ENCODE measurements at regions not wholly inside any gene's neighbourhood (a gene's known extent, or its start where the extent isn't known, plus 50 kb on each side); places are given as distances from the start of the nearest gene placed in this dataset.

DNA sequence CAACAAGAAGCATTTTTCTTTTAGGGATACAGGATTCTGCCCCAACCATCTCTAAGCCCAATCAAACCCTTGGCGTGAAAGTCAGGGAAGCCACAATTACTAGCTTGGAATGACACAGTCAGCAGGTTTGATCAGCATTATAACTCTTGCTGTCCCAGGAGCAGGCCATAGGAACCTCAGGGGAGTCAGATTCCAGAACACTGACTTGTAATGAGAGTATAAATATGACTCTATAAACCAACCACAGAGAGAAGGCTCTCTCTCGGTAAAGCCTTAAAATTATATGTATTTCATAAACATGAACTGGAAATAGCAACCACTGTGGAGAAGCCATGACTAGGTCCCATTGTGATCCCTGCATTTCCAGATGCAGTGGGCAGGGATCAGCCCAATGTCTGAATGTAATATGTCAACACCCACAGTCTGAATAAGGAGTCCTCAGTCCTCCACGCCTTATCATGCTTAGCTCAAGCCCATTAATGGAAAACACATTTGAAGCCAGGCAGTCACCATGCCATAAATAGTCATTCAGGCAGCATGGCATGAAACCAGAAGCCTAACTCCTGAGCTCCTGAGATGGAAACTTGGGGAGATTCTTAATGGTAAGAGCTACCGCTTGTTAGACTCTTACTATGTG, 99.1 kb upstream of the MTNR1B start:
- peak; percentile 47 for DNase-seq (ENCODE audit: low spot score)

DNA sequence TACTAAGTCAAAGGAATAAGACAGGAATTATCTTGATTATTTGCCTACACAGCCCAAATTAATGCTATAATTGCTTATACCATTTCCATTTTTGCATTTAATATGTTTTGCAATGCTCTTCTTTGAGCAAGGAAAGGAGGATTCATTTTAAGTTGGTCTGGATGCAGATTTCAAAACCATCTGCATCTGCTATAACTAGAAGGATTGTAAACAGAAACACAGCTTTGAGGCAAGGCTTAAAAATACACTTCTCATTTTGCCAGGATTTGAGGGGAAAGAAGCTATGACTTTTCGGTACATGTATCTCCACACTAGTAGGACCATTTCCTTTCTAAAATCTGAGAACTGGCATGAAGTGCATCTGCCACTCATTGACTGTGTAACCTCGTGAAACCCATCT, 95.9 kb upstream of the MTNR1B start:
- no peak for DNase-seq (ENCODE audit: low spot score)

DNA sequence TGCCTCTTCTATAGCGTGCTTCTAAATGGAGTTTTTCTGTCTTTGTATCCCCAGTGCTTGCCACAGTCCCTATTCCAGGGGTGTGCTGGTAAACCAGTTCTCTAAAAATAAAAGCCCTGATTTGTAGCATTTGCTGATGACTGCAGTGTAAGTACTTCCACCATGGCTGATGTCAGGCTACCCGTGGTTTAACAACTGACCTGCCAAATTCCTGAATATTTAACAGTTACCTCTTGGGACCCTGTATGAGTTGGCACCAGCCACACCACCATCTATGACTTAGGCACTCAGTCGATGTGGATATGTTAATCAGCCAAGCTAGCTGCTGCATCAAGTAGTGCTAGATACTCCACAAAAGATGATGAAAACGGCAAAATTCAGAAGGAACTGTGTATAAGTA, 94.0 kb upstream of the MTNR1B start:
- no peak for DNase-seq (ENCODE audit: low spot score)

DNA sequence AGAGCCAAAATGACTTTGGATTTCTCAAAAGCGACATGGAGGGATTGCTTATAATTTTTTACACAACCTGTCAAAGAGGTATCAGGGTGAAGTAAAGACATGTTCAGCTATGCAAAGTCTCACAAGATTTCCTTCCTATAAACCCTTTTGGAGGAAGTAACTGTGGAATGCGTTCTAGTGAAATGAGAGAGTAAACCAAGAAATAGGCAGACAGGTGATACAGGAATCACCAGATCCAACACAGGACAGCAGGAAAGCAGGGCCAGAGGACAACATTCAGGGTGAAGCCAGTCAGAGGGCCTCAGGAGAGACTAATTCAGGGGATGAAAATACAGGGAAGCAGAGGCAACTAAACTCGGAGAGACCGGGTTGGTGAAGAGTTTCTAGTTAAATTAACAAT, 90.4 kb upstream of the MTNR1B start:
- DNase-seq (ENCODE audit: low spot score), result no peak

DNA sequence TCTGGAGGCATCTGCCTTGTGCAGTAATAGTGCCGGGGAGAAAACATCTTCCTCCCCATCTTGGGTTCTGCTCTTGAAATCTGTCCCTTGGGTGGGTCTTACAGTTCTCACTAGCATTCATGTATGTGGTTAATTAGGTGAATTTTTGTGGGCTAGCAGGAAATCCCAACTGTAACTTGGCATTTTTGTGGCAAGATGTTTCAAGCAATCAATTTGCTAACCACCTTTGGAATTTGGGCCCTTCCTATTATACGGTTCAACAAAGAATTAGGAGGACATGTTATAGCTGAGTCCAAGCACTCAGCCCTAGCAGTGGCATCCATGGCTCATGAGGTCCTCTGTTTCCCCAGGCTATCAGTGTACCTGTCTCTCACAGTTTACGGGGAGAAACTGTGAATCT, 89.1 kb upstream of the MTNR1B start:
- no peak for DNase-seq (ENCODE audit: low spot score)

DNA sequence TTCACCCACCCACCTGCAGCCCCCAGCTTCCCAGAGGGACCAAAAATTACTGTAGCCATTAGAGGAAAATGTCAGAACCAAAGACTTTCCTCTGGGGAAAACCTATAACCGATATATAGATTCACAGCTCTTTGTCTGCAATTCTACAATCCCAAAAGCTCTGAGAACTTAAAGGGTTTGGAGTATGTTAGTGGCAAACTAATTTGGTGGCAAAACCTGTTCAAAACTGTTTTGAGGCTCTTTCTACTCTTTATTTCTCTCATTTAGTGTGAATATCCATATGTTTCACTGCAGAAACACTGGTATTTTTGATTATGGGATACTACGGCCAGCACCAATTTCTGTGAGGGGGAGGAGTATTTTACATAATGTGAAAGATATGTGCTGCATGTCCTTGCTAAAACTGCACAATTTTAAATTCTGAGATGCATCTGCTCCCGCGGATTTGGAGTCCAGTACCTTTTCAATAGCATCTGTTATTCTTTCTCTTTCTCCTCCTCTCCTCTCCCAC, 87.5 kb upstream of the MTNR1B start:
- DNase-seq (ENCODE audit: low spot score), result no peak

DNA sequence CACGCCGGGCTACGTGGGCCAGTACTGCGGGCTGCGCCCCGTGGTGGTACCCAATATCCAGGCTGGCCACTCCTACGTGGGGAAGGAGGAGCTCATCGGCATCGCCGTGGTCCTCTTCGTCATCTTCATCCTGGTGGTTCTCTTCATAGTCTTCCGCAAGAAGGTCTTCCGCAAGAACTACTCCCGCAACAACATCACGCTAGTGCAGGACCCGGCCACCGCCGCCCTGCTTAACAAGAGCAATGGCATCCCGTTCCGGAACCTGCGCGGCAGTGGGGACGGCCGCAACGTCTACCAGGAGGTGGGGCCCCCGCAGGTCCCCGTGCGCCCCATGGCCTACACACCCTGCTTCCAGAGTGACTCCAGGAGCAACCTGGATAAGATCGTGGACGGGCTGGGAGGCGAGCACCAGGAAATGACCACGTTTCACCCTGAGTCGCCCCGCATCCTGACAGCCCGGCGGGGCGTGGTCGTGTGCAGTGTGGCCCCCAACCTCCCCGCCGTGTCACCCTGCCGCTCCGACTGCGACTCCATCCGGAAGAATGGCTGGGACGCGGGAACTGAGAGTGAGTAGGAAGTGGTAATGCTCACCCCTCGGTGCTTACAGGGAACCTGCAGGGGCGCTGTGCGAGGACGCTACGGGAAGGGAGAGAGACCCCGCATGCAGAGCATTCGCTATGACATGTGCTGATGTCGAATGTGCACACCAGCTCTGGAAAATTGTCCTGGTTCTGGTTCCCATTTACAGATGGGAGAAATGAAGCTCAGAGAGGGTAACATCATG, 86.4 kb upstream of the MTNR1B start:
- no peak for DNase-seq (ENCODE audit: low spot score)

DNA sequence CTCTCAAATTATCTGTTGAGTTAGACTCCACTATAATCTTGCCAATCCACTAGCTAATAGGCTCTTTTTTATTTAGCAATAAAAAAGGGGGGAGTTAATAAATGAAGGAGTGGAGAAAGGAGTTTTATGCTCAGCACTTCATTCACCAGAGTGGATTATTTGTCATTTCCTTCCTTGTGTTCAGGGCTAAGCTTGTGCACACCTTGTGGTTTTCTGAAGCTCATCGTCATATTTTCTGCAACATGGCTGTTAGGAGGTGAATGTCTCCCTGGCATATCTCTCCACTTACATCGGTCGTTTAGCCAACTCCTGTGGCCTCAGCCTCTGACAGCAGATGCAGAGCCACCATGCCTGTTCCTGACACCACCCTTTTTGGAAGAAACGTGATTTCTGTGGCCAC, 83.9 kb upstream of the MTNR1B start:
- no peak for DNase-seq (ENCODE audit: low spot score)

DNA sequence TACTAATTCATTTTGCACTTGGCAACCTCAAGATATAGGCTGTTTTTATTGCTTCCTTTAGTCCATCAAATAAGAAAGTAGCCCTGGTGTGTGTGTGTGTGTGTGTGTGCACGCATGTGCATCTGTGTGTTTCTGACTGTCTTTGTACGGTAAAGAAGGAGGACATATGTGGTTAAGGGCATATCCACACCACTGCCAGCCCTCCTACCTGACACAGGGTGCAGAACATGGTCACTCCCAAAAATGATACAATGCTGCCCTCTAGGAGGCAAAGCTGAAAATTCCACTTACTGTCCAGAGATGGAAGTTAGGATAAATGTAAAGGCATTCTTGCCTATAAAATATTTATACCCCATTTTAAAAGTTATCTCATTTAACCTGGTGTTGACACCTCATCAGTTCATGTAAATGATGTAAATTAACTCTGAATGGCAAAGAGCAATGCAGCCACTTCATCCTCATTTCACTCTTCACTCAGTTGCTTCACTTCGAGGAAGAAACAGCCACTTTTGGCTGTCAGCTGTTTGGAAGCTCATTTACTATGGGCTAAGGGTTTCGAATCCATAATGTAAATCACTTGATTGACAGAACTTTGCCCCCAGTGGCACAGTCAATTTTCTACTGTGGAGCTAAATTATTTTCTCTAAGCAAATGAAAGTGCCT, 83.1 kb upstream of the MTNR1B start:
- DNase-seq (ENCODE audit: low spot score), result peak; percentile 69

DNA sequence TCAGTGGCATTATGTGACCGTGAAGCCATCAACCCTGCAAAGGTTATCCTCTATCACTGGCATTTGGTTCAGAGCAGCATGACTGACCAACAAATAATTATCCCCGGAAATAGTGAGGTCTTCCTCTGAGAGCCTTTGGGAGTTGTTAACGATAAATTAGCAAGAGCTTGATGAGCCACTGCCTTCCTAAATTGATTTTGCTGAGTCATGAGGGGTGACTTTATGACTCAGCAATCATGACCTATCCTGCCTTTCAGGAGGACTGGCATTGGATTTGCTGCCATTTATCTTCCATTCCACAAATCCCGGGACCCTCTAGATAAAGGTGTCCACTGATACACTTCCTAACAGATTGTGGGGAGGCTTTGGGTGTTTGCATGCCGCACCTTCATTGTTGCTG, 80.8 kb upstream of the MTNR1B start:
- DNase-seq (ENCODE audit: low spot score), result no peak

DNA sequence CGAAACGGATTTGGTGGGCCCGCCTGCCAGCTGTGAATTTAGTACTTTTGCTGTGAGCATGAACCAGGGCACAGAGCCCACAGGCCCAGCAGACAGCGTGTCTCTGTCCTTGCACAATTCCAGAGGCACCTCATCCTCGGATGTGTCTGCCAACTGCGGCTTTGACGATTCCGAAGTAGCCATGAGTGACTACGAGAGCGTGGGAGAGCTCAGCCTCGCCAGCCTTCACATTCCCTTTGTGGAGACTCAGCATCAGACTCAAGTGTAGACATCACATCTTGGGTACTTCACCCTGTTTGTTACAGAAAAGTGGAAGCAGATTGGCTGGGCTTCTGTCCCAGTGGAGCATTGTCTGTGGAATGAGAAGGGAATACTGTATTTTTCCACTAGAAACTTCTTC, 78.6 kb upstream of the MTNR1B start:
- no peak for DNase-seq (ENCODE audit: low spot score)

DNA sequence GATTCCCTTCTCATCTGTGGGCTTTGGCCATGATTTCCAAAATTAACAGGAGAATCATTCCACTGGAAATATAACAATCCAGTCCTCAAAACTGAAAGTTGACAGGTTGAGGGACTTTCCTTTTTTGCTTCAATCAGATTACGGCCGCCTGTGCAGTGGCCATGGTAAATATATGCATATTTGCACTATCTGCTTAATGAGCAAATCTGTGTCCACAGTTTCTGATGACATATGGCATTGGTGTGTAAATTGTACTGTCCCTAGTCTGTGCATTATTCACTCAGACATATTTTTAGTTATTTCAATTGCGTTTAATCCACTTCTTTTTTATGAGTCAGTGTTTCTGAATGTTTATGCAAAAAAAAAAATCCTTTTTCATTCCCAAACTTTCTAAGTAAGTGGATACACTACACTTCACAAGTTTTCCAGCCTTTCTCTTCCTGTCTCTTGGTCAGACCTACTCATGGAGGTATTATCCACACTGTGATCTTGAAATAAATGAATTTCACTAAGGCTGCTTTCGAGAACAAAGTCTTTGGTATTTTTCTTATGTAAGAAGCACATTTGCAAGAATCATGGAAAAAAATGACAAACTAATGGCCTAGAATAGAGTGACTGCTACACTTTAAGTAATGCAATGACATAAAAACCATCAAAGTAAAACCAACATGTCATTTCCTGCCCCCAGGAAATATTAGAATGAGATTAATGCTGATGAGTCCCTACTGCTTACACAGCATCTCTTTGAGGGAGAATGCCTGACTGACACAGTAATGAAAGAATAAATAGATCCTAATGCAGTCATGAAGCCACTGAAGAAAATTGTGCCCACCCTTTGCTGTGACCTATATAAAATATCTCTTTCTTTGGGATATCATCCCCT, 76.4 kb upstream of the MTNR1B start:
- DNase-seq (ENCODE audit: low spot score), result no peak

DNA sequence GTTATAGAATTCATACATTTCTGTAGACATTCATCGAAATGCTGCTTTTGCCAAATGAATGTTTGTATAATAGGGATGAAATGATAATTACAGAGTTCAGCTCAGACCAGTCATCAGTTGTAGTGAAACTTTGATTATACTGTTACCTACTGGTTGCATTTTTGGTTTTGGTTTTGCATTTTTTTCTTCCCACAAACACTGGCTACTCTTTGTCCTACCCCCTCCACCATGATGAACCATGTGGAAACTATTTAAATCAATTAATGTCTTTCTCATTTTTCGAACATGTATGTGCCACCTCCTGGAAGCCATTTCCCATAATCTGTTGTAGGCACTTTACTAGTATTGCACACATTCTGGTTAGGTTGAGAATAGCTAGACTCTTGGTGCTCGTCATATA, 75.3 kb upstream of the MTNR1B start:
- no peak for DNase-seq (ENCODE audit: low spot score)

DNA sequence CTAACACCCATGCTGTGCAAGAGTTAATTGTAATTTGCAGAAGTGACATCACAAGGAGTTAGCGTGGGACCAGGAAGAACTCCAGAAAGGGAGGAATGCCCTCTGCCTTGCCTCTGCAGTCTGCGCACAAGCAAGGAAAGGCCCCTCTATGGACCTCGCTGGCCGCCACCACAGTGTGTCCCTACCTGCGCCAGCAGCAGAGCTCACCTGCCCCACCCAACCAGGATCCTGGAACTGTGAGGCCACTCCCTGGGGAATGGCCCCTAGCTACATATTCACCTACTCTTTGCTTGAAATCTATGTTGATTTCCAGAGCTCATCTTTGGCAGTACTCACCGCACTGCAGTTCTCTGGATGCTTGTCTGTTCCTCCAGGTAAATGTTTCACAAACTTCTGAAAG, 72.0 kb upstream of the MTNR1B start:
- DNase-seq (ENCODE audit: low spot score), result no peak

DNA sequence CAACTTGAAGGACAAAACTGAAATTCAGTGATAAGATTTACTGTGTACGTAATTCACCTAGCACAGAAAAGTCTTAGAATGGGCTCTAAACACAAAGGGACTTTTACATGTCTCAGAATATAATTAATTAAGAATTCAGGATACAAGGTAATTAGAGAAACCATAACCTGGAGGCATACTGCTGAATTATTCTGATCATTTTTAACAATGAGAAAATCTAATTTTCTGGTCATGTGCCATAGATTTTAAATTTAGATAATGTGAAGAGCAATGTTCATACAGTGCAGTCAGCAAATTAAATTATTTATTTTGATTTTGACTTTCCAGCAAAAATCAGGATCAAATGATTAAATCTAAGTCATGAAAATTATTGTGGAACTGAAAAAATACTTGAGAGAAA, 67.0 kb upstream of the MTNR1B start:
- no peak for DNase-seq (ENCODE audit: low spot score)

DNA sequence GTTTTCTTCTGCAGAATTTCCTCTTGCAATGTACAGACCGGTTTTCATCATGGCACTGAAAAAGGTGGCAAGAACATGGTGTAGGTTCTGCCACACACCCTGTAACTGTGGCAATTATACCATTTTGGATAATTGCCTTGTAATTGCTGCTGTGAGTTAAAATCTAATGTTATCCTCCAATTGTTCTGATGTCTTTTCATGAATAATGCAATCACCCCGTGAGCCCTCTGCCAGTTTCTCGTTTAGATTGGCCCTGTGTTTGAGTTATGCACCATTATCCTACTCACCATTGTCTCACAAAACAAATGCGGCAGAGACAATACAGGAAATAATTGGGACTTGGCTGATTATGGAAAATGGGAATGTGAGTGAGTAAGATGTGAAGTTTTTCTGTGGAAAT, 61.8 kb upstream of the MTNR1B start:
- no peak for DNase-seq (ENCODE audit: low spot score)

DNA sequence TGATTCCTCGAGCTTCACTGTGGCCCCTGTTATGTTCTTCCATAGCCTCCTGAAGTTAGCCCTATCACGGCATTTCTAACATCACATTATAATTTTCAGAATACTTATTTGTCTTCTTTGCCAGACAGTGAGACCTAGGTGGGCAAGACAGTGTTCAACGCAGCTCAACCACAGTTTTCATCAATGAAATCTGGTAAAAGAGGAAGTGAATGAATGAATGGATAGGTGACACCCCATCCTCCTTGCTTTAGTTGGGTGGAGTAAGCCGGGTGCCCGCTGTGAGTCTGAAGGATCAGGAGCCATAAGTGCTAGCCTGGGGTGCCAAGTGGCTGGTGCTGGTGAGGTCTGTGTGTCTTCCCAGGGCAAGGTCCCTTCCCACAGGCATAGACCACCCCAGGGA, 60.2 kb upstream of the MTNR1B start:
- no peak for DNase-seq (ENCODE audit: low spot score)

DNA sequence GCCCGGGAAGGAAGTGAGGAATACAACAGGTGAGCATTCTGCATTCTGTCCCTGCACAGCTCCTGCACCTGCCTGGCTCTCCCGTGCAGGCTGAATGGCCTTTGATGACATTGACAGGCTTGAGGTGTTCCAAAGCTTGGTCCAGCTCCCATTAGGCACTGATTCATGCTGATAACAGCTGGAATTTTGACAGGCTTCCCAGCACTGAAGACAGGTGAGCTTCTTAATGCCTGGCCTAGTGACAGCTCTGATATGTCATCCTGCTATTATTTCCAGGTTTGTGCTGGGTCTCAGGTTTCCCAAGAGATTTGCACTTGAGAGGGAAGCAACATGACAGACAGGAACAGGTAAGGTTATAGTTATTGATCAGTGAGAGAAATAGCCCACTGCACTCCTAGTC, 58.0 kb upstream of the MTNR1B start:
- no peak for DNase-seq (ENCODE audit: low spot score)

DNA sequence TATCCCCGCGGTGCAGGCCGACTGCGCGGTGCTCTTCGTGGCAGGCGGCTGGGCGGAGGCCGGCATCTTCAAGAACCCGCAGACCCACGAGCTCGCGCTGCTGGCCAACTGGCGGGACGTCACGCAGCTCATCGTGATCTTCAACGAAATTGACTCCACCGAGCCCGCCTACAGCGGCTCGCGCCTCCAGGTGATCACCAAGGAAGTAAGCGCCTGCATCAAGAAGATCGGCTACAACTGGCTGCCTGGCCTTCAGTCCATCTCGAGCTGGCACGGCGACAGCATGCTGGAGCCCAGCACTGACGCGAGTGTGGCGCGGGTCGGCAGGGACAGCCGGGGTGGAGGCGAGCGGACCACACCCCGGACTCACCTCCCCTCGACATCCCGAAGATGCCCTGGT, 53.9 kb upstream of the MTNR1B start:
- no peak for DNase-seq (ENCODE audit: low spot score)

DNA sequence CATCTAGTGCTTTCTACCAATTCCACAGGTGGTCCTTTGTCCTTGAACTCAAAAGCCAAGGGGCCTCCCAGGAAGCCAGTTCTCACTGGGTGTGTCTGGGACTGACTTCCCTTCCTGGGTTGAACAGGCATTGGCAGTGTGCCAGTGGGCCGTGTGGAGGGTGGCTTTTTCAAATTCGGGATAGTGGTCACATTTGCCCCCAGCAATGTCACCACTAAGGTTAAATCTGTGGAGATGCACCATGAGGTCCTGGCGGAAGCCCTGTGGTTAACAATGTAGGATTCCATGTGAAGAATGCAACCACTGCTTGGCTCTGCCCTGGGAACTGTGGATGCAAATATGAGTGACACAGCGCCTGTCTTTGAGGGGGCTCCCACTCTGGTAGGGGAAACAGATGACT, 53.2 kb upstream of the MTNR1B start:
- DNase-seq (ENCODE audit: low spot score), result no peak

DNA sequence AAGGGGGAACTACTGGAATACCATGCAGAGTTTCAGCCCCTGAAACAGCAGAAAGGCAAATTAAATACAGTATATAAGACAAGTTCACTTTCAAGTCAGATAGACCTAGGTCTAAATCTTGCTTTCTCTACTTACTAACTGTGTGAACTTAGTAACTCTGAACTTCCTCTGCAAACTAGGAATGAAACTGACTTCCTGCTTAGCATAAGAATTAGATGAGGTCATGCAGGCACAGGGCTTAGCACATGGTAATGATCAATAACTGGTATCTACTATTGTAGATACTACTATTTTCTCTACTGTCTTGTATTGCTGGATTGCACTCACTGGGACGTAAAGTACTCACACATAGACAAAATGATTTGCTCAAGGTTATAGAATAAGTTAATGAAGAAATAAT, 51.5 kb upstream of the MTNR1B start:
- DNase-seq (ENCODE audit: low spot score), result no peak

DNA sequence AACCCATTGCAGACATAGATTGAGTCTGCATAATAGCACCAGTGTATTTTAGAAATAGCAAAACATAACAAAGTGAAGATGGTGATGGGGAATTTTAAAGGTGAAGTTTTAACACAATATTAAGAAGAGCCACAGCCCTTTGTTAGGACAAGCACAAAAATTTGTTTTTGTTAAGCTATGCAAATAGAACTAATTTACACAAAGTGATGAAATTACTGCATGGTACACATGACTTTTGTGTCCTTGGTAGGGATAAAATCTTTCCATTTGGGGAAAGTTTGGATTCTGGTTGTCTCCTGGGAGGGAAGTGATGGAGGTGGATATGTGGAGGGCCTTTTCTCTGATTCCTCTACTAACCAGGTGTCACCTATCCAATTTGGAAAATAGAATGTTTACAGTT, 50.4 kb upstream of the MTNR1B start:
- no peak for DNase-seq (ENCODE audit: low spot score)

Measured in hepatic stellate cell (primary cell).